ENCODE measurements at regions not wholly inside any gene's neighbourhood (a gene's known extent, or its start where the extent isn't known, plus 50 kb on each side); places are given as distances from the start of the nearest gene placed in this dataset.

GRCh38 chr2:41924709-41925408 lies 123.0 kb upstream of the PKDCC start:
- TF ChIP-seq, protein P1, sequence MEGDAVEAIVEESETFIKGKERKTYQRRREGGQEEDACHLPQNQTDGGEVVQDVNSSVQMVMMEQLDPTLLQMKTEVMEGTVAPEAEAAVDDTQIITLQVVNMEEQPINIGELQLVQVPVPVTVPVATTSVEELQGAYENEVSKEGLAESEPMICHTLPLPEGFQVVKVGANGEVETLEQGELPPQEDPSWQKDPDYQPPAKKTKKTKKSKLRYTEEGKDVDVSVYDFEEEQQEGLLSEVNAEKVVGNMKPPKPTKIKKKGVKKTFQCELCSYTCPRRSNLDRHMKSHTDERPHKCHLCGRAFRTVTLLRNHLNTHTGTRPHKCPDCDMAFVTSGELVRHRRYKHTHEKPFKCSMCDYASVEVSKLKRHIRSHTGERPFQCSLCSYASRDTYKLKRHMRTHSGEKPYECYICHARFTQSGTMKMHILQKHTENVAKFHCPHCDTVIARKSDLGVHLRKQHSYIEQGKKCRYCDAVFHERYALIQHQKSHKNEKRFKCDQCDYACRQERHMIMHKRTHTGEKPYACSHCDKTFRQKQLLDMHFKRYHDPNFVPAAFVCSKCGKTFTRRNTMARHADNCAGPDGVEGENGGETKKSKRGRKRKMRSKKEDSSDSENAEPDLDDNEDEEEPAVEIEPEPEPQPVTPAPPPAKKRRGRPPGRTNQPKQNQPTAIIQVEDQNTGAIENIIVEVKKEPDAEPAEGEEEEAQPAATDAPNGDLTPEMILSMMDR (conservative IDR thresholded peaks at IDR 0.05; ENCODE audit: low read depth, low read length): no peak
- TF ChIP-seq EZH2 (IDR thresholded peaks at IDR 0.05; ENCODE audit: borderline replicate concordance, low read depth, low read length, poor library complexity, severe bottlenecking): no peak
- Histone ChIP-seq H3K4me3 (ENCODE audit: low read depth, low read length, poor library complexity, severe bottlenecking) (no peak overlapping the region), H3K36me3 (ENCODE audit: insufficient read depth, low read length, poor library complexity, severe bottlenecking) (no peaks in the 10 kb centered on the region), H3K9me3 (ENCODE audit: low read depth, low read length, poor library complexity, severe bottlenecking) (no peaks in the 10 kb centered on the region), H3K27ac (ENCODE audit: low read depth, low read length, poor library complexity, severe bottlenecking) (no peak overlapping the region), H3K4me1 (ENCODE audit: insufficient read depth, low read length, poor library complexity, severe bottlenecking) (peaks cover 12% of the 10 kb centered on the region), H3K27me3 (replicated peaks; ENCODE audit: insufficient read depth, low read depth, low read length, poor library complexity) (no peaks in the 10 kb centered on the region)
- BruUV-seq (replicated peaks): no TSS peak
- peak; percentile 65 for DNase-seq (ENCODE audit: low spot score)
- POLR2A ChIA-PET (ENCODE audit: low non-redundant PET): no interaction called here
- CTCF ChIA-PET: no interaction called here
- intact Hi-C loops (cut with micrococcal nuclease; ENCODE audit: unreplicated experiment): no loop called here

DNA sequence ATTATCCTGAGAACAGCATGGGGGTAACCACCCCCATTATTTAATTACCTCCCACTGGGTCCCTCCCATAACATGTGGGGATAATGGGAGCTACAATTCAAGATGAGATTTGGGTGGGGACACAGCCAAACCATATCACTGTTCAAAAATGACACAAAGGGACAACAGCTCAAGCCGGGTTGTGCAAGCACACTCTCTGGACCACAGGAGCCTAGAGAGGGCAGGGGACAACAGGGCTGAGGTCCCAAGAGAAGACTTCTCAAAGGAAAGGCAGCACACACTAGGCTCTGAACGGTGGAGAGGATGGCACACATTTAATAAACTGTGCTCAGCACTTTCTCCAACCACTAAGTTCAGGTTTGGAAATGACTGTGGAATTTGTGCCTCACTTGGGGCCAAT lies 122.1 kb upstream of the PKDCC start:
- H3K27ac ChIP-seq (ENCODE audit: low read depth, low read length, poor library complexity, severe bottlenecking): no peak overlapping the region
- no peaks in the 10 kb centered on the region for H3K36me3 ChIP-seq (ENCODE audit: insufficient read depth, low read length, poor library complexity, severe bottlenecking)
- H3K27me3 ChIP-seq (replicated peaks; ENCODE audit: insufficient read depth, low read depth, low read length, poor library complexity): no peaks in the 10 kb centered on the region
- H3K4me1 ChIP-seq (ENCODE audit: insufficient read depth, low read length, poor library complexity, severe bottlenecking): peaks cover 12% of the 10 kb centered on the region
- H3K4me3 ChIP-seq (ENCODE audit: low read depth, low read length, poor library complexity, severe bottlenecking): no peak overlapping the region
- no peaks in the 10 kb centered on the region for H3K9me3 ChIP-seq (ENCODE audit: low read depth, low read length, poor library complexity, severe bottlenecking)
- DNase-seq (ENCODE audit: low spot score): no peak
- intact Hi-C loops (cut with micrococcal nuclease; ENCODE audit: unreplicated experiment): no loop called here
- POLR2A ChIA-PET (ENCODE audit: low non-redundant PET): no interaction called here
- TF ChIP-seq EZH2 (IDR thresholded peaks at IDR 0.05; ENCODE audit: borderline replicate concordance, low read depth, low read length, poor library complexity, severe bottlenecking): no peak
- TF ChIP-seq, protein P1 (conservative IDR thresholded peaks at IDR 0.05; ENCODE audit: low read depth, low read length): no peak
- CTCF ChIA-PET: no interaction called here
- BruUV-seq (replicated peaks): no TSS peak

- CTCF ChIA-PET: interaction anchor here (0.6 kb wide), 1 partner anchor 940 kb away, joined by 3 read pairs; no protein-coding TSS in a partner anchor
- BruUV-seq (replicated peaks): no TSS peak
Observed at GRCh38 chr2:41926614-41927580, 120.9 kb upstream of the PKDCC start.

More at GRCh38 chr2:41926614-41927580, 120.9 kb upstream of the PKDCC start:
- POLR2A ChIA-PET (ENCODE audit: low non-redundant PET): no interaction called here
- H3K27me3 ChIP-seq (replicated peaks; ENCODE audit: insufficient read depth, low read depth, low read length, poor library complexity): no peaks in the 10 kb centered on the region
- no peaks in the 10 kb centered on the region for H3K9me3 ChIP-seq (ENCODE audit: low read depth, low read length, poor library complexity, severe bottlenecking)
- TF ChIP-seq, protein P1 (conservative IDR thresholded peaks at IDR 0.05; ENCODE audit: low read depth, low read length): no peak
- TF ChIP-seq EZH2 (IDR thresholded peaks at IDR 0.05; ENCODE audit: borderline replicate concordance, low read depth, low read length, poor library complexity, severe bottlenecking): no peak
- H3K4me3 ChIP-seq (ENCODE audit: low read depth, low read length, poor library complexity, severe bottlenecking): no peak overlapping the region
- peaks cover 12% of the 10 kb centered on the region for H3K4me1 ChIP-seq (ENCODE audit: insufficient read depth, low read length, poor library complexity, severe bottlenecking)
- H3K27ac ChIP-seq (ENCODE audit: low read depth, low read length, poor library complexity, severe bottlenecking): peak overlapping the region; percentile 2
- no peaks in the 10 kb centered on the region for H3K36me3 ChIP-seq (ENCODE audit: insufficient read depth, low read length, poor library complexity, severe bottlenecking)
- intact Hi-C loops (cut with micrococcal nuclease; ENCODE audit: unreplicated experiment): no loop called here
- DNase-seq (ENCODE audit: low spot score): no peak

Data from A673 (cell line).